ENCODE measurements at regions not wholly inside any gene's neighbourhood (a gene's known extent, or its start where the extent isn't known, plus 50 kb on each side); places are given as distances from the start of the nearest gene placed in this dataset.

DNA sequence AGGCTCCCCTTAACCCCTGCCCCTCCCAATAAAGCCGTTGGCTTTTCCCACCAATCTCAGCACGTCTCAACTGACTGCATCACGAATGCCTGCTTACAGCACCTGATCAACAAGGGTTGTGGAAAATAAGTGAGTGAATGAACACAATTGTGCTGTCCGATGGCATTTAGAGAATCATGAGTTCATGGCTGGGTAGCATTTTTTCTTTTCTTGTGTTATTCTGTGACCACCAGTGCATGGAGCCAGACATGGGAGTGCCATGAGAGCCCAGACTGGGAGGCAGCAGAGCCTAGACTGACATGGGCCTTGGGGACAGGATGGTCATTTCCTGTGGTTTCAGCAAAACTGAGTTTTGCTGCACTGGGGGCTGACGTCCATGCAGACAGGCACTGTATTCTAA is 254.1 kb upstream of the IGFBP3 start:
- no peak for TF ChIP-seq POLR2A (IDR thresholded peaks at IDR 0.05)
- TF ChIP-seq, protein P1, sequence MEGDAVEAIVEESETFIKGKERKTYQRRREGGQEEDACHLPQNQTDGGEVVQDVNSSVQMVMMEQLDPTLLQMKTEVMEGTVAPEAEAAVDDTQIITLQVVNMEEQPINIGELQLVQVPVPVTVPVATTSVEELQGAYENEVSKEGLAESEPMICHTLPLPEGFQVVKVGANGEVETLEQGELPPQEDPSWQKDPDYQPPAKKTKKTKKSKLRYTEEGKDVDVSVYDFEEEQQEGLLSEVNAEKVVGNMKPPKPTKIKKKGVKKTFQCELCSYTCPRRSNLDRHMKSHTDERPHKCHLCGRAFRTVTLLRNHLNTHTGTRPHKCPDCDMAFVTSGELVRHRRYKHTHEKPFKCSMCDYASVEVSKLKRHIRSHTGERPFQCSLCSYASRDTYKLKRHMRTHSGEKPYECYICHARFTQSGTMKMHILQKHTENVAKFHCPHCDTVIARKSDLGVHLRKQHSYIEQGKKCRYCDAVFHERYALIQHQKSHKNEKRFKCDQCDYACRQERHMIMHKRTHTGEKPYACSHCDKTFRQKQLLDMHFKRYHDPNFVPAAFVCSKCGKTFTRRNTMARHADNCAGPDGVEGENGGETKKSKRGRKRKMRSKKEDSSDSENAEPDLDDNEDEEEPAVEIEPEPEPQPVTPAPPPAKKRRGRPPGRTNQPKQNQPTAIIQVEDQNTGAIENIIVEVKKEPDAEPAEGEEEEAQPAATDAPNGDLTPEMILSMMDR (IDR thresholded peaks at IDR 0.05) = no peak

All from heart left ventricle (tissue), 13 donors.